Ishikawa (cell line): ENCODE measurements at regions not wholly inside any gene's neighbourhood (a gene's known extent, or its start where the extent isn't known, plus 50 kb on each side); places are given as distances from the start of the nearest gene placed in this dataset.

Experiments
- CEBPB ChIP-seq: IDR thresholded peaks from 2 replicates; pipeline ENCODE4 v1.6.1; 2012
- CREB1 ChIP-seq: IDR thresholded peaks from 2 replicates; pipeline ENCODE4 v1.6.1; 2012; ENCODE audit warnings: low read depth
- EGR1 ChIP-seq: IDR thresholded peaks from 2 replicates; pipeline ENCODE4 v1.6.1; 2012
- EP300 ChIP-seq: IDR thresholded peaks from 2 replicates; pipeline ENCODE4 v1.6.1; 2012; ENCODE audit warnings: borderline replicate concordance
- FOXM1 ChIP-seq: IDR thresholded peaks from 2 replicates; pipeline ENCODE4 v1.6.1; 2012; ENCODE audit warnings: low read depth, borderline replicate concordance
- NFIC ChIP-seq: IDR thresholded peaks from 2 replicates; pipeline ENCODE4 v1.6.1; 2012
- TEAD4 ChIP-seq: IDR thresholded peaks from 2 replicates; pipeline ENCODE4 v1.6.1; 2012
- YY1 ChIP-seq: IDR thresholded peaks from 2 replicates; pipeline ENCODE4 v1.6.1; 2012; ENCODE audit warnings: low read depth
- TF ChIP-seq, protein P1 (sequence below): IDR thresholded peaks from 2 replicates; pipeline ENCODE4 v1.6.1; 2012; ENCODE audit warnings: low read depth, mild to moderate bottlenecking
- TF ChIP-seq, protein P2 (sequence below): IDR thresholded peaks from 2 replicates; pipeline ENCODE4 v1.6.1; 2012

DNA sequence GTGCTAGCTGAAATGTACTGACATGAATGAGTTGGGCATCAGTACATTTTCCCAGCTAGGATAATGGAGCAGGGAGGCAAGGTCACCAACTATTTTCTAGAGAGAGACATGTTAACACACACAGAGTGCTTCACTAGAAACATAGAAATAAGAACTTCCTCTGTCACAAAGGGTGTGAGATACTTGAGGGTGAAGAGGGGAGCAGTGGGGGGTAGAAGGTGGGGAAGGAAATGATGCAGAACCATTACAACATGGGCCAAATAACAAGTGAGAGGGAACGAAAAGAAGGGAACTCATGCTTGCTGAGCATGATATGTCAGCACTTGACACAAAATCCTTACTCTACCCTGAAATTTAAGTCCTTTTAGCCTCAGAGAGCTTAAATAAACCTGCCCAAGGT lies 87.8 kb upstream of the RFC3 start:
- TF ChIP-seq EP300 (peak; percentile 24; the same call in 1 of the 2 replicates), NFIC (no peak), FOXM1 (no peak), EGR1 (no peak), YY1 (no peak), CEBPB (no peak), CREB1 (no peak), TEAD4 (no peak)
- TF ChIP-seq, protein P1, sequence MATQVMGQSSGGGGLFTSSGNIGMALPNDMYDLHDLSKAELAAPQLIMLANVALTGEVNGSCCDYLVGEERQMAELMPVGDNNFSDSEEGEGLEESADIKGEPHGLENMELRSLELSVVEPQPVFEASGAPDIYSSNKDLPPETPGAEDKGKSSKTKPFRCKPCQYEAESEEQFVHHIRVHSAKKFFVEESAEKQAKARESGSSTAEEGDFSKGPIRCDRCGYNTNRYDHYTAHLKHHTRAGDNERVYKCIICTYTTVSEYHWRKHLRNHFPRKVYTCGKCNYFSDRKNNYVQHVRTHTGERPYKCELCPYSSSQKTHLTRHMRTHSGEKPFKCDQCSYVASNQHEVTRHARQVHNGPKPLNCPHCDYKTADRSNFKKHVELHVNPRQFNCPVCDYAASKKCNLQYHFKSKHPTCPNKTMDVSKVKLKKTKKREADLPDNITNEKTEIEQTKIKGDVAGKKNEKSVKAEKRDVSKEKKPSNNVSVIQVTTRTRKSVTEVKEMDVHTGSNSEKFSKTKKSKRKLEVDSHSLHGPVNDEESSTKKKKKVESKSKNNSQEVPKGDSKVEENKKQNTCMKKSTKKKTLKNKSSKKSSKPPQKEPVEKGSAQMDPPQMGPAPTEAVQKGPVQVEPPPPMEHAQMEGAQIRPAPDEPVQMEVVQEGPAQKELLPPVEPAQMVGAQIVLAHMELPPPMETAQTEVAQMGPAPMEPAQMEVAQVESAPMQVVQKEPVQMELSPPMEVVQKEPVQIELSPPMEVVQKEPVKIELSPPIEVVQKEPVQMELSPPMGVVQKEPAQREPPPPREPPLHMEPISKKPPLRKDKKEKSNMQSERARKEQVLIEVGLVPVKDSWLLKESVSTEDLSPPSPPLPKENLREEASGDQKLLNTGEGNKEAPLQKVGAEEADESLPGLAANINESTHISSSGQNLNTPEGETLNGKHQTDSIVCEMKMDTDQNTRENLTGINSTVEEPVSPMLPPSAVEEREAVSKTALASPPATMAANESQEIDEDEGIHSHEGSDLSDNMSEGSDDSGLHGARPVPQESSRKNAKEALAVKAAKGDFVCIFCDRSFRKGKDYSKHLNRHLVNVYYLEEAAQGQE = no peak
- TF ChIP-seq, protein P2, sequence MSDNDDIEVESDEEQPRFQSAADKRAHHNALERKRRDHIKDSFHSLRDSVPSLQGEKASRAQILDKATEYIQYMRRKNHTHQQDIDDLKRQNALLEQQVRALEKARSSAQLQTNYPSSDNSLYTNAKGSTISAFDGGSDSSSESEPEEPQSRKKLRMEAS = peak; percentile 30; the same call in 1 of the 2 replicates
